ENCODE measurements at regions not wholly inside any gene's neighbourhood (a gene's known extent, or its start where the extent isn't known, plus 50 kb on each side); places are given as distances from the start of the nearest gene placed in this dataset.

DNA sequence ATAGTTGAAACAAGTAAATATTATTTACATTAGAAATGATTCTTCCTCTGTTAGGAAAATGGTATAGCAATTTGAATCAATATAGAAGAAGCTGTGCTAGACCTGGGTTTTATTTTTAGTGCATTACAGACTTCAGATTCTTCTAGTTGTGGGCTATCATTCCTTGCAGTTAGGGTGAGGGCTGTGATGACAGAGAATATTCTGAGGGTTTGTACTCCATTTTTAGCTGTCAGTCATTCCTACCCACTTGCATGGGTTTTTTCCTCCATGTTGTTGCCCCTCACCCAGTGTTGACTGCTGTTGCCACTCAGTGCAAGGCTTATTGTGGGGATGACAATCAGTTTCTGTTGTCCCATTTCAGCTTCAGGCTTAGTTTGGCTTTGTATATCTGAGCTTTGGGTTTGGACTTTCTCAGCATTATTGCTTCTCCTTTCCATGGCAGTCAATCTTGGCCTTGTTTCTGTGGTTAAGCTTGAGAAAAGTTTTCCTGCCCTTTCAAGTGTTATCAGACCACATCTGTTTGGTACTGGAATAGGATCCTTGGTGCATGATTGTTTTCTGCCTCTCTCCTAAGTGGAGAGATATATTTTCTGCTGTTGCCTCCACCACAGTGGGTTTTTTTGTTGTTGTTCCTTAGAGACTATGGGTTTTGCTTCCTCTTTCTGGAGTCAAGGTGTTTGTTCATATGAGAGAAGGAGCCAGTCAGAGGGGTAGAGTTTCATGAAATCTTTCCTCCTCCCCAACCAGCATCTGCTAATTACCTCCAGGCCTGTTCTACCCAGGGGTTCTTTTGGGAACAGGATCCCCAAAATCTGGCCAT lies 312.7 kb upstream of the CWC22 start:
- TF ChIP-seq, protein P1, sequence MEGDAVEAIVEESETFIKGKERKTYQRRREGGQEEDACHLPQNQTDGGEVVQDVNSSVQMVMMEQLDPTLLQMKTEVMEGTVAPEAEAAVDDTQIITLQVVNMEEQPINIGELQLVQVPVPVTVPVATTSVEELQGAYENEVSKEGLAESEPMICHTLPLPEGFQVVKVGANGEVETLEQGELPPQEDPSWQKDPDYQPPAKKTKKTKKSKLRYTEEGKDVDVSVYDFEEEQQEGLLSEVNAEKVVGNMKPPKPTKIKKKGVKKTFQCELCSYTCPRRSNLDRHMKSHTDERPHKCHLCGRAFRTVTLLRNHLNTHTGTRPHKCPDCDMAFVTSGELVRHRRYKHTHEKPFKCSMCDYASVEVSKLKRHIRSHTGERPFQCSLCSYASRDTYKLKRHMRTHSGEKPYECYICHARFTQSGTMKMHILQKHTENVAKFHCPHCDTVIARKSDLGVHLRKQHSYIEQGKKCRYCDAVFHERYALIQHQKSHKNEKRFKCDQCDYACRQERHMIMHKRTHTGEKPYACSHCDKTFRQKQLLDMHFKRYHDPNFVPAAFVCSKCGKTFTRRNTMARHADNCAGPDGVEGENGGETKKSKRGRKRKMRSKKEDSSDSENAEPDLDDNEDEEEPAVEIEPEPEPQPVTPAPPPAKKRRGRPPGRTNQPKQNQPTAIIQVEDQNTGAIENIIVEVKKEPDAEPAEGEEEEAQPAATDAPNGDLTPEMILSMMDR (IDR thresholded peaks at IDR 0.05; ENCODE audit: insufficient read depth, low read depth, low read length) = no peak
- no peak for TF ChIP-seq EZH2 (IDR thresholded peaks at IDR 0.05; ENCODE audit: insufficient read depth, low read length)

Data from astrocyte (in vitro differentiated cells and primary cell).